ENCODE measurements at regions not wholly inside any gene's neighbourhood (a gene's known extent, or its start where the extent isn't known, plus 50 kb on each side); places are given as distances from the start of the nearest gene placed in this dataset.

- TF ChIP-seq, protein P1, sequence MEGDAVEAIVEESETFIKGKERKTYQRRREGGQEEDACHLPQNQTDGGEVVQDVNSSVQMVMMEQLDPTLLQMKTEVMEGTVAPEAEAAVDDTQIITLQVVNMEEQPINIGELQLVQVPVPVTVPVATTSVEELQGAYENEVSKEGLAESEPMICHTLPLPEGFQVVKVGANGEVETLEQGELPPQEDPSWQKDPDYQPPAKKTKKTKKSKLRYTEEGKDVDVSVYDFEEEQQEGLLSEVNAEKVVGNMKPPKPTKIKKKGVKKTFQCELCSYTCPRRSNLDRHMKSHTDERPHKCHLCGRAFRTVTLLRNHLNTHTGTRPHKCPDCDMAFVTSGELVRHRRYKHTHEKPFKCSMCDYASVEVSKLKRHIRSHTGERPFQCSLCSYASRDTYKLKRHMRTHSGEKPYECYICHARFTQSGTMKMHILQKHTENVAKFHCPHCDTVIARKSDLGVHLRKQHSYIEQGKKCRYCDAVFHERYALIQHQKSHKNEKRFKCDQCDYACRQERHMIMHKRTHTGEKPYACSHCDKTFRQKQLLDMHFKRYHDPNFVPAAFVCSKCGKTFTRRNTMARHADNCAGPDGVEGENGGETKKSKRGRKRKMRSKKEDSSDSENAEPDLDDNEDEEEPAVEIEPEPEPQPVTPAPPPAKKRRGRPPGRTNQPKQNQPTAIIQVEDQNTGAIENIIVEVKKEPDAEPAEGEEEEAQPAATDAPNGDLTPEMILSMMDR (conservative IDR thresholded peaks at IDR 0.05), result no peak
- H3K79me2 ChIP-seq (ENCODE audit: insufficient read depth, low read length), result no peaks in the 10 kb centered on the region
- no peak overlapping the region for H3K18ac ChIP-seq (ENCODE audit: insufficient read length, low read depth, low read length)
- H3K14ac ChIP-seq (ENCODE audit: insufficient read depth, low read length), result no peak overlapping the region; the same call in 1 of the 2 replicates
- no peak overlapping the region for H4K8ac ChIP-seq (replicated peaks; ENCODE audit: insufficient read length, low read depth, low read length)
- H2BK5ac ChIP-seq (ENCODE audit: insufficient read length, low read length), result no peak overlapping the region
- Mint-ChIP-seq H3K4me1 (no peaks in the 10 kb centered on the region), H3K4me3 (no peak overlapping the region), H3K27me3 (ENCODE audit: low read depth) (no peaks in the 10 kb centered on the region), H3K9me3 (peaks cover 0 to 1% of the 10 kb centered on the region in 2 experiments; a peak in 1 of 5 replicates), H3K36me3 (ENCODE audit: insufficient read depth in 1 of 3, low read depth in 3 of 3) (no peaks in the 10 kb centered on the region), H3K27ac (no peak overlapping the region)
- H3K9me3 ChIP-seq (ENCODE audit: control insufficient read depth, low read depth, low read length), result no peaks in the 10 kb centered on the region
- no peak overlapping the region for H3T11ph ChIP-seq (ENCODE audit: low read length)
- H3K4me2 ChIP-seq (ENCODE audit: insufficient read depth, insufficient read length, low read length), result no peak overlapping the region
- DNase-seq, result no peak
- no peaks in the 10 kb centered on the region for H3K27me3 ChIP-seq (ENCODE audit: insufficient read depth, low read length)
- no peak overlapping the region for H3K4ac ChIP-seq (ENCODE audit: low read depth, low read length)
- H4K20me1 ChIP-seq (ENCODE audit: control insufficient read depth, insufficient read depth, insufficient read length), result no peaks in the 10 kb centered on the region
- no peak overlapping the region for H2BK12ac ChIP-seq (ENCODE audit: insufficient read length, low read depth, low read length)
- no peak overlapping the region for H2AK5ac ChIP-seq (ENCODE audit: insufficient read length, low read length)
- H3K56ac ChIP-seq (ENCODE audit: insufficient read length, low read depth, low read length), result no peak overlapping the region
- H2BK120ac ChIP-seq (ENCODE audit: low read depth, low read length, poor library complexity, severe bottlenecking), result no peak overlapping the region
- no peak overlapping the region for H2BK15ac ChIP-seq (ENCODE audit: low read depth, low read length)
- H4K5ac ChIP-seq (ENCODE audit: insufficient read length, low read depth, low read length), result no peak overlapping the region
- H2AFZ ChIP-seq (ENCODE audit: low read length), result no peak overlapping the region
- no peaks in the 10 kb centered on the region for H3K79me1 ChIP-seq (ENCODE audit: insufficient read depth, low read depth, low read length, poor library complexity, severe bottlenecking)
- H3K27ac ChIP-seq (ENCODE audit: insufficient read length, low read depth, low read length), result no peak overlapping the region
- no peak overlapping the region for H4K91ac ChIP-seq (ENCODE audit: insufficient read length, low read depth, low read length)
- H3K23me2 ChIP-seq (ENCODE audit: insufficient read length, low read depth, low read length, poor library complexity, severe bottlenecking), result no peaks in the 10 kb centered on the region
- no peak overlapping the region for H3K23ac ChIP-seq (ENCODE audit: insufficient read length, low read depth, low read length)
- no peak overlapping the region for H2BK20ac ChIP-seq (ENCODE audit: low read depth, low read length, poor library complexity, severe bottlenecking)
- H3K4me1 ChIP-seq (ENCODE audit: insufficient read depth, low read length), result no peaks in the 10 kb centered on the region
- no CpG with 5 or more reads among the region's 6 CpGs for WGBS (ENCODE audit: extremely low coverage, insufficient read length, low lambda C conversion rate)
- H3K9ac ChIP-seq (ENCODE audit: extremely low read depth, insufficient read length, low read length), result no peak overlapping the region
Measured at GRCh38 chr4:133559987-133560386, 410.9 kb downstream of the PCDH10 start.

All from H9 (cell line).